Hematopoietic multipotent progenitor cell treated with erythropoietin and hydrocortisone succinate and interleukin-3 and kit ligand, for 8 days (in vitro differentiated cells): ENCODE measurements at regions not wholly inside any gene's neighbourhood (a gene's known extent, or its start where the extent isn't known, plus 50 kb on each side); places are given as distances from the start of the nearest gene placed in this dataset.

Experiments used
- DNase-seq: peaks from one replicate; pipeline ENCODE4 v3.0.0-alpha.2; 2015

DNA sequence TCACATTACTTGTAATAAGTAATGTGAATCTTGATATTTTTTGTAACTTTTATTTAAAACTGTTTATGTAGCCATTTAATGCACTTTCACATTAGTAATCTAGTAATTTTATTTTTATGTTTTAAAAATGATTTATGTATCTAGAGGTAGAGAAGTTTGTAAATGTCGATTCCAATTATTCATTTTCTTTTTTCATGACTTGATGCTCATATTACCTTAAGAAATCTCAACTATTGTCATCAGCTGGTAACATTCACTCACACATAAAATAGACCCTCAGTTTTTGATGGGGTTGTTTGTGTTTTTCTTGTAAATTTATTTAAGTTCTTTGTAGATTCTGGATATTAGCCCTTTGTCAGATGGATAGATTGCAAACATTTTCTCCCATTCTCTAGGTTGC is 351.7 kb upstream of the CDH7 start:
- no peak for DNase-seq

GRCh38 chr18:65398347-65399075 is 352.3 kb upstream of the CDH7 start:
- no peak for DNase-seq

GRCh38 chr18:65380986-65381385 is 369.8 kb upstream of the CDH7 start:
- no peak for DNase-seq

DNA sequence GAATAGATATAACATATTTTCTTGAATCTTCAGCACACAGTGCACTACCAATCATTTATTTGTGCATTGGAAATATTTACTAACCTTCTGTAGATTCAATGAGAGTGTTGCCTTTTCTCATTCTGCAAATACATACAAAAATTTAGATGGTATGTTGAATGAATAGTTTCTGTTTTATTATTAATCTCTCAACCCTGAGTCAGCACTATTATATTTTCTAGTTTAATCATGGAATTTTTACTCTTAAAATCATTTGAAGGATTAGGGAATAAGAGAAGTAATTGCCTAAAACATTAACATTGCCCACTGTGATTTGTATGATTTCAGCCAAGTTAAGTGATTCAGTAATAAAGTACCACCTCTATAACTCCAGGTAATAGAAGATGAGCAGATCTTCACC is 370.2 kb upstream of the CDH7 start:
- DNase-seq, result no peak

- no peak for DNase-seq
Observed at GRCh38 chr18:65372904-65373303, 377.9 kb upstream of the CDH7 start.

- no peak for DNase-seq
Observed at GRCh38 chr18:65365245-65365980, 385.4 kb upstream of the CDH7 start.

- no peak for DNase-seq
Observed at GRCh38 chr18:65363911-65364632, 386.7 kb upstream of the CDH7 start.

DNA sequence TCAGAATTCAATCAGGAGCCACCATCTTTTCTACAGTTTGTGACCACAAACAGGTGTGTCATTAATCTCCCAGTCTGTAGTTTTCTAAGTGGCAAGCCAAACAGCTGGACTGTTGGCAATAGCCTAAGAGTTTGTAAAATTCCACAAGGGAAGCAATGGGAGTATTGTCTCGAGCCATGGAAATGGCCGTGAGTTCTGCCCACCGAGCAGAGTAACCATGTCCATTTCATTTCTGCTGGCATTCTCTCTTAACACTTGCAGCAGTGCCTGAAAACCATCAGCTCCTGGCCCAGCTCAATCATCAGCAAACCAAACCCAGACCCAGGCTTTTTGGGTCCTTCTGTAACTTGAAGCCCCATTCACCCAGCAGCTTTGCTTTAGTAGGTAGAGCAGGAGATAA is 387.8 kb upstream of the CDH7 start:
- no peak for DNase-seq

DNA sequence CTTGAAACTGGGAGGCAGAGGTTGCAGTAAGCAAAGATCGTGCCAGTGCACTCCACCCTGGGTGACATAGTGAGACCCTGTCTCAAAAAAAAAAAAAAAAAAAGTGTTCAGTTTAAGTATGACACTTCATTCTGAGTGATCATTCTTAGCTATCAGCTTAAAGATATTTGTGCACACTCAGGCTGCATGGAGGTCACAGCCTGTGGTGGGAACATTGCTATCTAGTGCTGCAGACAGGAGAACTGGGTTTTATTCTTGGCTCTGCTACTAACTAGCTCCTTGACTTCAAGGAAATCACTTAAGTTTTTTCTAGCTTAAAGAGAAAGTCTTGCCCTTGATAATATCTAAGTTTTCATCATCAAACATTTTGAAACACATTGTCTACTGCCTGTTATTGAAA is 391.3 kb upstream of the CDH7 start:
- DNase-seq, result no peak

- no peak for DNase-seq
Observed at GRCh38 chr18:65358306-65358705, 392.5 kb upstream of the CDH7 start.

DNA sequence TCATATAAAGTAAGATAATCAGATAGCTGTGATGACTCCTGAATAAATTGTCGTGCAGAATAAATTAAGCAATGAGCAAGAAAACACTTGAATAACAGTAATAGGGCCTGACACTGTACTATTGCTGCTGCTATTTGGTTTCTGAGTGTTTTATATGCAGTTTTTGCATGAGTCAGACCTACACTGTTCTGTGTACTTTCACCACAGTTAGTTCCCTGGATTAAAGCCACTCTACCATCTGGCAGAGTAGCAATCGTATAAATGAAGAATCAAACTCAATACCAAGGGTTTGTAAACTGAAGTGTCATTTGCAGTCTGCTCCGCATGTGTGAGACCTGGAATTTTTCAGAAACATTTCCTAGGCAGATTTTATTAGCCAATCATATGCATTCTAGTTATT is 398.6 kb upstream of the CDH7 start:
- no peak for DNase-seq

DNA sequence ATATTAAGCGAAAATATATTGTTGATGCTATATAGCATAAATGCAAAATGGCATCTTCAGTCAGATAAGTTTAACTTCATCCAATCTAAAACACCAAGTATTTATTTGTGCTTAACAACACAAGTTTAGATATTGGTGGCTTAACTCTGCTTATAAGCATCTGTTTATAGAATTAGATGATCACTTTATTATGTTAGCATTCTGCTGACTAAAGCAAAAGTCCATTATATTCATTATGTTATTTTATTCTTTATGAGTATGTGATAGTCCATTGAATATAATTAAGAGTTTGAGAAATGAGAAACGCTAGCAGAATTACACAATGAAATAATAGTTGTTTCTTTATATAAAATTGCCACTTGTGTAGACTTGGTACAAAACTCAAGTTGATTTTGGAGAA is 401.2 kb upstream of the CDH7 start:
- no peak for DNase-seq

DNA sequence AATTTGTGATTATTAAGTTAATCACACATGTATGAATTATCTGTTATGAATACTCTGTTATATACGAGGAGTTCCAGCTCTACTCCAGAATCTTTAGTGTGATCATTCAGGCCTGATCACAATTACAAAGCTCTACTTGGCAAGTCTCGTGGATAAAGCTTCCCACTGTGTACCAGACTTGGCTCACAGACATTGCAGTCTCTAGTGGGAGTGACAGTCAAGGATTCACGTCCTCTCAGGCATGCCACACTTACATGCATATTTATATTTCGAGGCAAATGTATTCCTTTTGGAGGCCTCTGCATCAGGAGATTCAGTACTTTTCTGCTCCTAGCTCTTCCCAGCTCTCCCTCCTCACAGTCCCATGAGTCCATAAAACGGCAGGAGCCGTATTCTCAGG is 403.4 kb upstream of the CDH7 start:
- no peak for DNase-seq

GRCh38 chr18:65346086-65346485 is 404.7 kb upstream of the CDH7 start:
- no peak for DNase-seq

DNA sequence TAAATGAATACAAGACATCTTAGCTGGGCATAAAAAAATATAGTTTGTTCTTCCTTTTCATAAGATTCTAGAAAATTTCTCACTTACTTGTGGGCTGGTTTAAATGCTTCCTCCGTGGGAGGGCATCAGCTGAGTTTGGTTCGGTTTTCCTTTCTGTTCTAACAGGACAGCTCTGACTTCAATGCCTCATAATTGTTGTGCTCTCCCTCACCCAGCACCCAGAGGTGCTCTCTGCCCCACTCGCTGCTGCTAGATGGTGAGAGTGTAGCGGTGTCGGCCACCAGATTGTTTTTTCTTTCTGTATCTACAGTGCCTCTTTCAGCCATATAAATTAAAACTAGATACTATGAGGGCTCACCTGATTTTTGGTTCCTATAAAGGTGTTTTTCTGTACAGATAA is 407.2 kb upstream of the CDH7 start:
- DNase-seq, result no peak

DNA sequence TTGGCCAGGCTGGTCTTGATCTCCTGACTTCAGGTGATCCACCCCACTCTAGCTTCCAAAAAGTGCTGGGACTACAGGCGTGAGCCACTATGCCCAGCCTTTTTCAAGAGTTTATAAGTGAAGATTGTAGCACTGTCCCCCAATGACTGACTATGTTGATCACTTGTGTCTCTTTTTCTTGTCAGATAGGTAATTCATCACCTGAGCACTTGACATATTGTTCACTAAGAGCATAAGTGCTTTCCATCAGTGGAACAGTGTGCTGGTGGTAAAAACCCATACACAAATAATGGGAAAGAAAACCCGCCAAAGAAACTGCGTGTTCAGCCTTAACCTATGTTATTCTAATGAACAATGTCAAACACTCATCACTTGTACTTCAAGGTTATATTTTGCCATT is 414.4 kb upstream of the CDH7 start:
- no peak for DNase-seq

GRCh38 chr18:65329010-65329409 is 421.8 kb upstream of the CDH7 start:
- DNase-seq, result no peak

- DNase-seq, result no peak
Observed at GRCh38 chr18:65326805-65327204, 424.0 kb upstream of the CDH7 start.

DNA sequence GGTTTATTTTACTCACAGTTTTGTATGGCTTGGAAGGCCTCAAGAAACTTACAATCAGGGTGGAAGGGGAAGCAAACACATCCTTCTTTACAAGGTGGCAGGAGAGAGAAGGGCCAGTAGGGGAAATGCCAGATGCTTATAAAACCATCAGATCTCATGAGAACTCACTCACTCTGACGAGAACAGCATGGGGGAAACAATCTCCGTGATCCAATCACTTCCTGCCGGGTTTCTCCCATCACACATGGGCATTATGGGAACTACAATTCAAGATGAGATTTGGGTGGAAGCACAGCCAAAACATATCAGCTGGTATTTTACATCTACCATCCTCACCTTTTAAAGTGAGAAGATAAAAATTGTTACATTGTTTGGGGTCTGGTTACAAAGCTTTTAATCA is 427.9 kb upstream of the CDH7 start:
- DNase-seq, result no peak

- no peak for DNase-seq
Observed at GRCh38 chr18:65298422-65298821, 452.4 kb upstream of the CDH7 start.

- no peak for DNase-seq
Observed at GRCh38 chr18:65288908-65289307, 461.9 kb upstream of the CDH7 start.

DNA sequence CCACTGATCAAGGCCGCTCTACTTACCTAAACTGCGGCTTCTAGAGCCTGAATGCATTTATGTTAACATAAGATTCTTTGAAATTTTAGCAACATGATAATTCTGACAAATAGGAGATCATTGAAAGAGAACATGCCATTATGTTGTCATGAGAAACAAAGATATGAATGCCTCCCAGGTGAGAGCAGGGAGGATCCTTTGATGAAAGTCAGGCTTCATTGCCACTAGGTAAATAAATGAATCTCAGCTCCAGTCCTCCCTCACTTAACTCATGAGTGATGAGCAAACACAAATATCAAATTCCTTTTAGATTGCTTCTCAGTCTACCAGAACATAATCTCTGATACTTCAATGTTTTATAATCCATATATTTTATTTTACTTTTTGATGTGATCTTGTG is 463.2 kb upstream of the CDH7 start:
- DNase-seq, result no peak

DNA sequence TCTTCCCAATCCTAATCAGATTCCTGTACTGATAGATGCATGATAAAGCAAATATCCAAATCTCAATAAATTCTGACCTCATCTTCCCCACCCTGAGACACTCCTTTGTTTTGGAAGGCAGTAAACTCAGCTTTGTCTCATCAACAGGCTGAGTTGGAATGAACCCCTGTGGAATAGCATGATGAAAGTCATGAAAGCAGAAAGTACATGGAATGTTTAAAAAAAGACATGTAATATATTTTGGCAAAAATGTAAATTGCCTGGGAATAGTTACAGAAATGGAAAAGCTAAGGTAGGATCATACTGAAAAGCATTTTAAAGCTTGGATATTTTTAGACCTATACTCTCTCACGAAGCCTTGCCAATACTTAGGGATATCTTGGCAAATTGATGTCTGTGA is 468.7 kb upstream of the CDH7 start:
- no peak for DNase-seq

GRCh38 chr18:65279668-65280305 is 471.0 kb upstream of the CDH7 start:
- DNase-seq, result no peak
